ENCODE measurements at regions not wholly inside any gene's neighbourhood (a gene's known extent, or its start where the extent isn't known, plus 50 kb on each side); places are given as distances from the start of the nearest gene placed in this dataset.
A peak's percentile ranks its signal among the peaks of the same experiment; 100 is the strongest.

GRCh38 chr15:36469311-36469966 lies 110.0 kb upstream of the CDIN1 start:
- no peak for DNase-seq (ENCODE audit: low spot score)

- DNase-seq (ENCODE audit: low spot score) = no peak
These were observed 106.8 kb upstream of the CDIN1 start for GRCh38 chr15:36472672-36473071.

GRCh38 chr15:36478561-36478960 lies 100.9 kb upstream of the CDIN1 start:
- no peak for DNase-seq (ENCODE audit: low spot score)

- no peak for DNase-seq (ENCODE audit: low spot score)
These were observed 100.1 kb upstream of the CDIN1 start for GRCh38 chr15:36479200-36479896.

- no peak for DNase-seq (ENCODE audit: low spot score)
These were observed 98.3 kb upstream of the CDIN1 start for GRCh38 chr15:36481156-36481555.

- DNase-seq (ENCODE audit: low spot score) = no peak
These were observed 96.0 kb upstream of the CDIN1 start for GRCh38 chr15:36483409-36483808.

- no peak for DNase-seq (ENCODE audit: low spot score)
These were observed 95.2 kb upstream of the CDIN1 start for GRCh38 chr15:36484038-36484778.

- DNase-seq (ENCODE audit: low spot score) = no peak
These were observed 87.5 kb upstream of the CDIN1 start for GRCh38 chr15:36491912-36492311.

- DNase-seq (ENCODE audit: low spot score) = no peak
These were observed 83.9 kb upstream of the CDIN1 start for GRCh38 chr15:36495456-36495991.

GRCh38 chr15:36497901-36498300 lies 81.5 kb upstream of the CDIN1 start:
- no peak for DNase-seq (ENCODE audit: low spot score)

- no peak for DNase-seq (ENCODE audit: low spot score)
These were observed 81.0 kb upstream of the CDIN1 start for GRCh38 chr15:36498401-36498800.

GRCh38 chr15:36498916-36499315 lies 80.5 kb upstream of the CDIN1 start:
- no peak for DNase-seq (ENCODE audit: low spot score)

GRCh38 chr15:36499412-36500389 lies 79.7 kb upstream of the CDIN1 start:
- no peak for DNase-seq (ENCODE audit: low spot score)

GRCh38 chr15:36501063-36501678 lies 78.3 kb upstream of the CDIN1 start:
- peak; percentile 71 for DNase-seq (ENCODE audit: low spot score)

GRCh38 chr15:36502509-36502908 lies 76.9 kb upstream of the CDIN1 start:
- no peak for DNase-seq (ENCODE audit: low spot score)

- DNase-seq (ENCODE audit: low spot score) = no peak
These were observed 72.6 kb upstream of the CDIN1 start for GRCh38 chr15:36506733-36507356.

- DNase-seq (ENCODE audit: low spot score) = no peak
These were observed 72.0 kb upstream of the CDIN1 start for GRCh38 chr15:36507458-36507857.

- DNase-seq (ENCODE audit: low spot score) = no peak
These were observed 67.8 kb upstream of the CDIN1 start for GRCh38 chr15:36511594-36511993.

- no peak for DNase-seq (ENCODE audit: low spot score)
These were observed 61.7 kb upstream of the CDIN1 start for GRCh38 chr15:36517758-36518157.

- no peak for DNase-seq (ENCODE audit: low spot score)
These were observed 60.4 kb upstream of the CDIN1 start for GRCh38 chr15:36519067-36519466.

- no peak for DNase-seq (ENCODE audit: low spot score)
These were observed 54.0 kb upstream of the CDIN1 start for GRCh38 chr15:36525430-36525829.

All from LoVo (cell line).